Neuron (in vitro differentiated cells): ENCODE measurements at regions not wholly inside any gene's neighbourhood (a gene's known extent, or its start where the extent isn't known, plus 50 kb on each side); places are given as distances from the start of the nearest gene placed in this dataset.
"Not testable (repeated sequence)": the region's sequence is repeated elsewhere in the genome, so short reads cannot be mapped to it uniquely, and the experiment has no call there.

Source experiments
- H2AFZ ChIP-seq: one replicate; pipeline ENCODE4 v1.6.1; 2013; ENCODE audit warnings: low read depth, mild to moderate bottlenecking, inconsistent platforms, low read length, moderate library complexity
- H3K27me3 ChIP-seq: one replicate; pipeline ENCODE4 v1.6.1; 2013; ENCODE audit warnings: low read length; ENCODE audit not compliant: insufficient read depth
- H3K36me3 ChIP-seq: one replicate; pipeline ENCODE4 v1.6.1; 2013; ENCODE audit warnings: low read length; ENCODE audit not compliant: insufficient read depth
- H3K4me1 ChIP-seq: one replicate; pipeline ENCODE4 v1.6.1; 2013; ENCODE audit warnings: low read length; ENCODE audit not compliant: insufficient read depth
- H3K4me3 ChIP-seq: 2 replicates; pipeline ENCODE4 v1.5.1; 2013; ENCODE audit warnings: mild to moderate bottlenecking, low read length, moderate library complexity
- H3K9me3 ChIP-seq: one replicate; pipeline ENCODE4 v1.6.1; 2013; ENCODE audit warnings: low read length

- Histone ChIP-seq H3K4me3 (no peak overlapping the region), H3K27me3 (peaks cover 2% of the 10 kb centered on the region), H3K36me3 (no peaks in the 10 kb centered on the region), H2AFZ (no peak overlapping the region), H3K9me3 (no peaks in the 10 kb centered on the region), H3K4me1 (no peaks in the 10 kb centered on the region)
These were observed 201.0 kb downstream of the NDUFA10 start for GRCh38 chr2:239824046-239824694.

DNA sequence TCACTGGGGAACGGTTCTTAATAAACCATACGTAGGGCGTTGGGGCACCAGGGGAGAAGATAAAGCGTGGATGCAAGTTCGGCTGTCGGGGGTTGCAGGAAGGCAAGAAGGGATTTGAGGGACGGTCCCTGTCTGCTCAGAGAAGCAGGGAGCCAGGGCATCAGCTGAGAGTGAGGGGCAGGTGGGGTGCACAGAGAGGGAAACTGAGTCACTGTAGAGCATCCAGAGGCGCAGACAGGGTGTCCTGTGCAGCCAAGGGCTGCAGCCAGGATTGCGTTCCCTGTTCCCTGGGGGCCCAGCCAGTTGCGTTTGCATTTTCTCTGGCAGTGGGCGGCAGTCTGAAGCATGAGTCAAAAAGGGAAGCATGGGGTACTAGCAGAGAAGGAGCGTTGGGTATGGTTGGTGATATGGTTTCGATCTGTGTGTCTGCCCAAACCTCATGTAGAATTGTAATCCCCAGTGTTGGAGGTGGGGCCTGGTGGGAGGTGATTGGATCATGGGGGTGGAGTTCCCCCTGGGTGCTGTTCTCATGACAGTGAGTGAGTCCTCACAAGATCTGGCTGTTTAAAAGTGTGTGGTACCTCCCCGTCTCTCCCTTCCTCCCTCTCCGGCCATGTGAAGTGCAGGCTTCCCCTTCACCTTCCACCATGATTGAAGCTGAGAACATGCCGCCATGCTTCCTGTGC, 202.9 kb downstream of the NDUFA10 start:
- Histone ChIP-seq H3K9me3 (no peaks in the 10 kb centered on the region), H3K36me3 (no peaks in the 10 kb centered on the region), H2AFZ (no peak overlapping the region), H3K27me3 (peaks cover 4% of the 10 kb centered on the region), H3K4me1 (no peaks in the 10 kb centered on the region), H3K4me3 (no peak overlapping the region)

DNA sequence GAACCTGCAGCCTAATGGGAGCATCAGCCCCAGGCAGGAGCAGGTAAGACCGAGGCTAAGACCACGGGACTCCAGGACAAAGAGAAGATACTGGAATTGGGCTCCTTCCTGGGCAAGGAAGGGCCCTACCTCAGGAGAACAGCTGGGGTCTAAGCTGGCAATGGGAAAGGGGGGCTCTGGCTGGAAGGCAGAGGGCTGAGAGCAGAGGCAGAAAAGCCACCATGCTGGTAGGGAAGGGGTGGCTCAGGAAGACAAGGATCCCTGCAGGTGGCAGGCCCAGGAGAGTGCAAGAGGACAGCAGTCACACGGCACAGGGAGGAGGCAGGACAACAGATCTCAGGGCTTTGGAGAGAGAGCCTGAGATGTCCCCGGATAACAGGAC, 203.5 kb downstream of the NDUFA10 start:
- Histone ChIP-seq H3K36me3 (no peaks in the 10 kb centered on the region), H3K4me3 (no peak overlapping the region), H3K4me1 (no peaks in the 10 kb centered on the region), H3K27me3 (peaks cover 4% of the 10 kb centered on the region), H3K9me3 (no peaks in the 10 kb centered on the region), H2AFZ (no peak overlapping the region)

- Histone ChIP-seq H3K27me3 (peaks cover 4% of the 10 kb centered on the region), H3K36me3 (no peaks in the 10 kb centered on the region), H3K9me3 (no peaks in the 10 kb centered on the region), H3K4me3 (no peak overlapping the region), H3K4me1 (no peaks in the 10 kb centered on the region), H2AFZ (no peak overlapping the region)
These were observed 204.1 kb downstream of the NDUFA10 start for GRCh38 chr2:239820836-239821693.

- no peaks in the 10 kb centered on the region for H3K9me3 ChIP-seq
- no peaks in the 10 kb centered on the region for H3K36me3 ChIP-seq
- H2AFZ ChIP-seq: no peak overlapping the region
- peaks cover 4% of the 10 kb centered on the region for H3K27me3 ChIP-seq
- no peaks in the 10 kb centered on the region for H3K4me1 ChIP-seq
- no peak overlapping the region for H3K4me3 ChIP-seq
These were observed 205.1 kb downstream of the NDUFA10 start for GRCh38 chr2:239819974-239820555.

DNA sequence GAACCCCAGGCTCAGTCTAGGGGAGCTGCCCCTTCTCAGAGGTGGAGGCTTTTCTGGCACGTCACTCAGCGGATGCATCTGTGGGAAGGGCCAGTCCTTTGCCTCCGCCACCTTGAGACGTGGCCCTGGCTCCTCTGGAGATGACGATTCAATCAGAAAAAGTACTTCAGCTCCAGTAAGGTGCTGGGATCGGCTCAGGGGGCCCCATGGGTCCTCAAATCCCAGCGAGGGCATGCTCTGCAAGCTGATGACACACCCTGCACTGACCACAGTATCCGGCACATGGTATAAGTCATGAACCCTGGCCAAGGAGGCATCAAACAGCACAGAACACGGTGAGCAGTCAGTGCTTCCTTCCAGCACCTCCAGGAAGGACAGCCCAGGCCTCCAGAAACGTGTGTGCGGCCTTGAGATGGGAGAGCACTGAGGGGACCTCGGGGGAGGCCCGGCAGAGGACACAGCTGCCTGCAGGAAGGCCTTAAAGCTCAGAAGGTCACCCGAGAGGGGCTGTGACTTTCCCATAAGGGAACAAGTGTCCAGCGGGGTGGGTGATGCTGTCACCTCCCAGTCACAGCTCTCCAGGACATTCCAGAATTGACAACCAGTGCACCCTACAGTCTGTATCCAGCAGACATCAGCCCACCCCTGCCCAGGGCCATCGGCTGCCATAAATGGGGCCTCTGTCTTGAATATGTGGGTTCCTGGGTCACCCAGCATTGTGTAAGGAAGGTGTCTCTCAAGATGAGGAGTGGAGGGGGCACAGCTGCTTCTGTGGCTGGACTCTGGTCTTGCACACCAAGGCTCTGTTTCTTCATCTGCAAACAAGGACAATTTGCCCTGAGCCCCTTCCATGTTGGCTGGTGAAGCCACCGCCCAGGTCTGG, 205.8 kb downstream of the NDUFA10 start:
- H3K27me3 ChIP-seq: peaks cover 4% of the 10 kb centered on the region
- H3K36me3 ChIP-seq: no peaks in the 10 kb centered on the region
- H3K9me3 ChIP-seq: no peaks in the 10 kb centered on the region
- H3K4me3 ChIP-seq: no peak overlapping the region
- H3K4me1 ChIP-seq: no peaks in the 10 kb centered on the region
- H2AFZ ChIP-seq: no peak overlapping the region

- no peaks in the 10 kb centered on the region for H3K4me1 ChIP-seq
- no peak overlapping the region for H3K4me3 ChIP-seq
- H3K9me3 ChIP-seq: no peaks in the 10 kb centered on the region
- peaks cover 4% of the 10 kb centered on the region for H3K27me3 ChIP-seq
- no peaks in the 10 kb centered on the region for H3K36me3 ChIP-seq
- no peak overlapping the region for H2AFZ ChIP-seq
These were observed 206.6 kb downstream of the NDUFA10 start for GRCh38 chr2:239818531-239819011.

GRCh38 chr2:239818086-239818485, 207.1 kb downstream of the NDUFA10 start:
- peaks cover 4% of the 10 kb centered on the region for H3K27me3 ChIP-seq
- no peaks in the 10 kb centered on the region for H3K36me3 ChIP-seq
- H3K4me3 ChIP-seq: no peak overlapping the region
- no peaks in the 10 kb centered on the region for H3K4me1 ChIP-seq
- no peak overlapping the region for H2AFZ ChIP-seq
- no peaks in the 10 kb centered on the region for H3K9me3 ChIP-seq

DNA sequence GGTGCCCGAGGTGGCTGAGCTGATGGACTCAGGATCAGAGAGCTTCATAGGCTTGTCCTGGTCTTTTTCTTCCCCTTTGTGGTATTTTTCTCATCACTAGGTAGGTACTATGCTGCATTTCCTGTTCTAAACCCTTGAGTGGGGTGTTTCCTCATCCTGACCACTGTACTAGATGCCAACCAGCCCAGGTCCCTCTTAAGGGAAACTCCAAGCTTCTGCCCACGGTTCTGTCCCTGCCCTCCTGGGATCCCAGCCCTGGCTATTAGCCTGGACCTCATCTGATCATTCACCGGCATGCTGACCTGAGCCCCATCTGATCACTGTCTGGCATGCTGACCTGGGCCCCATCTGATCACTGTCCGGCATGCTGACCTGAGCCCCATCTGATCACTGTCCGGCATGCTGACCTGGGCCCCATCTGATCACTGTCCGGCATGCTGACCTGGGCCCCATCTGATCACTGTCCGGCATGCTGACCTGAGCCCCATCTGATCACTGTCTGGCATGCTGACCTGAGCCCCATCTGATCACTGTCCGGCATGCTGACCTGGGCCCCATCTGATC, 207.6 kb downstream of the NDUFA10 start:
- not testable (repeated sequence) for H2AFZ ChIP-seq, H3K36me3 ChIP-seq, H3K27me3 ChIP-seq, H3K4me3 ChIP-seq, H3K9me3 ChIP-seq, H3K4me1 ChIP-seq

DNA sequence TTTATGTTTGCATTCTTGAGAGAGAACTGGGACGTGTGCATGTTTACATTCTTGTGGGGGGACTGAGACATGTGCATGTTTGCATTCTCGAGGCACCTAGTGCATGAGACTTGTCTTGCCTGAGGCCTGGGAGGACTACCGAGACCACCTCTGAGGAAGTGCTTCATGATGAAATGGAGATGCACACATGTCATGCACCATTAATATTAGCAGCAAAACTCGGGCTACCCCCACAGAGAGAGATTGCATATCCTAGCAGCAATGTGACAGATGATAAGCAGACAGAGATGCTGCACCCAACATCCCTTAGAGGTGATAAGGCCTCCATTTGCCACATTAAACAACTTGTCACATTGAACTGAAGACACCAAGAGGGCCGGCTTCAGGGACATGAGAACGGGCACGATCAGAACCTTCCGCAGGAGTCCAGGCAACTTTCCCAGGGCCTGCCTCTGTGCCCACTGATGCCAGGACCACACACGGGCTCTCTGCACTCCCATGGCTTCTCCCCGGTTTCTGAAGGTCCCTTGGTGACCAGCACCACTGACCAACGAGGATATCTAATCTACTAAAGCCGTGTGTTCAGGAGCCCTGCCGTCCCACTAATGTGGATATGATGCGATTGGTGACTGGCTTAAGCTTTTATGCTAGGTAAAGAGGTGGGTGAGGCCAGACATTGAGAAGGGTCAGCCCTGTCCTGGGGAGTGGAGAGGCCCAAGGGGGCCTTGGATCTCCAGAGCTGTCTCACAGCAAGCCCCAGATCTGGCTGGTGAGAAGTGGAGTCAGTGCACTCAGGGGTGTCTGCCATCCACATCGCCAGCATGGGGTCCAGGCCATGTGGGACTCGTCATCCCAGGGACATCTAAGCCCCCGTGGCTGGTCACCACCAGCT, 208.3 kb downstream of the NDUFA10 start:
- H3K27me3 ChIP-seq: peaks cover 4% of the 10 kb centered on the region
- no peak overlapping the region for H2AFZ ChIP-seq
- H3K9me3 ChIP-seq: no peaks in the 10 kb centered on the region
- no peaks in the 10 kb centered on the region for H3K36me3 ChIP-seq
- H3K4me1 ChIP-seq: no peaks in the 10 kb centered on the region
- H3K4me3 ChIP-seq: no peak overlapping the region

DNA sequence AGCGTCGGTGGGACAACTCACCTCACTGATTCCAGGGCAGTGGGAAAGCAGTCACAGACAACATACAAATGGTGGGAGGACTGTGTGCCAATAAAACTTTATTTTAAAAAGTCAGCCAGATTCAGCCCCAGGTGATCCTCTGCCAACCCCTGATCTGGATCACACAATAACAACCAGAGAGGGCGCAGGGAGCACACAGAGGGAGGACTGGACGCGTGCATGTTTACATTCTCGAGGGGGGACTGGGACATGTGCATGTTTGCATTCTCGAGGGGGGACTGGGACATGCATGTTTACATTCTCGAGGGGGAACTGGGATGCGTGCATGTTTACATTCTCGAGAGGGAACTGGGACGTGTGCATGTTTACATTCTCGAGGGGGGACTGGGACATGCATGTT, 209.5 kb downstream of the NDUFA10 start:
- no peaks in the 10 kb centered on the region for H3K36me3 ChIP-seq
- H3K4me3 ChIP-seq: no peak overlapping the region
- no peaks in the 10 kb centered on the region for H3K4me1 ChIP-seq
- no peaks in the 10 kb centered on the region for H3K9me3 ChIP-seq
- H2AFZ ChIP-seq: no peak overlapping the region
- H3K27me3 ChIP-seq: peaks cover 4% of the 10 kb centered on the region
